ENCODE measurements at regions not wholly inside any gene's neighbourhood (a gene's known extent, or its start where the extent isn't known, plus 50 kb on each side); places are given as distances from the start of the nearest gene placed in this dataset.
"Not testable (repeated sequence)": the region's sequence is repeated elsewhere in the genome, so short reads cannot be mapped to it uniquely, and the experiment has no call there.

- no peak overlapping the region for H3K27ac ChIP-seq
- H3K27me3 ChIP-seq = no peaks in the 10 kb centered on the region
- H3K36me3 ChIP-seq = no peaks in the 10 kb centered on the region
- no peaks in the 10 kb centered on the region for H3K4me1 ChIP-seq
- H3K4me3 ChIP-seq = no peak overlapping the region
- DNase-seq (ENCODE audit: extremely low spot score in 2 of 2) = no peak
- H3K9me3 ChIP-seq = no peaks in the 10 kb centered on the region
- intact Hi-C loops (cut with DNase I) = no loop called here
- TF ChIP-seq POLR2A (IDR thresholded peaks at IDR 0.05) (no peak), POLR2AphosphoS5 (IDR thresholded peaks at IDR 0.05; ENCODE audit: insufficient read depth in 1 of 2, low read depth in 1 of 2) (no peak), CTCF (IDR thresholded peaks at IDR 0.05) (no peak)
Measured at GRCh38 chr1:184176058-184176457, 124.5 kb downstream of the TSEN15 start.

GRCh38 chr1:184181044-184181443, 129.5 kb downstream of the TSEN15 start:
- H3K4me3 ChIP-seq = no peak overlapping the region
- H3K4me1 ChIP-seq = no peaks in the 10 kb centered on the region
- H3K27ac ChIP-seq = no peak overlapping the region
- no peaks in the 10 kb centered on the region for H3K36me3 ChIP-seq
- no peak for TF ChIP-seq POLR2A (IDR thresholded peaks at IDR 0.05)
- no peak for TF ChIP-seq CTCF (IDR thresholded peaks at IDR 0.05)
- no peak for TF ChIP-seq POLR2AphosphoS5 (IDR thresholded peaks at IDR 0.05; ENCODE audit: insufficient read depth in 1 of 2, low read depth in 1 of 2)
- no peaks in the 10 kb centered on the region for H3K9me3 ChIP-seq
- no peak for DNase-seq (ENCODE audit: extremely low spot score in 2 of 2)
- intact Hi-C loops (cut with DNase I) = no loop called here
- no peaks in the 10 kb centered on the region for H3K27me3 ChIP-seq

GRCh38 chr1:184183919-184184318, 132.4 kb downstream of the TSEN15 start:
- H3K9me3 ChIP-seq = no peaks in the 10 kb centered on the region
- TF ChIP-seq POLR2A (IDR thresholded peaks at IDR 0.05) = no peak
- TF ChIP-seq POLR2AphosphoS5 (IDR thresholded peaks at IDR 0.05; ENCODE audit: insufficient read depth in 1 of 2, low read depth in 1 of 2) = no peak
- no peaks in the 10 kb centered on the region for H3K27me3 ChIP-seq
- no peak overlapping the region for H3K27ac ChIP-seq
- no peak overlapping the region for H3K4me3 ChIP-seq
- H3K4me1 ChIP-seq = no peaks in the 10 kb centered on the region
- no peak for DNase-seq (ENCODE audit: extremely low spot score in 2 of 2)
- intact Hi-C loops (cut with DNase I) = no loop called here
- no peaks in the 10 kb centered on the region for H3K36me3 ChIP-seq

- H3K4me1 ChIP-seq; DNase-seq (ENCODE audit: extremely low spot score in 2 of 2); intact Hi-C loops (cut with DNase I); H3K36me3 ChIP-seq; H3K9me3 ChIP-seq; H3K27ac ChIP-seq; H3K4me3 ChIP-seq; H3K27me3 ChIP-seq: not testable (repeated sequence)
Measured at GRCh38 chr1:184184614-184185013, 133.1 kb downstream of the TSEN15 start.

GRCh38 chr1:184185347-184185746, 133.8 kb downstream of the TSEN15 start:
- Histone ChIP-seq H3K27me3 (no peaks in the 10 kb centered on the region), H3K4me3 (no peak overlapping the region), H3K9me3 (no peaks in the 10 kb centered on the region), H3K4me1 (no peaks in the 10 kb centered on the region), H3K27ac (no peak overlapping the region), H3K36me3 (no peaks in the 10 kb centered on the region)
- TF ChIP-seq POLR2AphosphoS5 (IDR thresholded peaks at IDR 0.05; ENCODE audit: insufficient read depth in 1 of 2, low read depth in 1 of 2) (no peak), CTCF (IDR thresholded peaks at IDR 0.05) (no peak), POLR2A (IDR thresholded peaks at IDR 0.05) (no peak)
- intact Hi-C loops (cut with DNase I) = no loop called here
- DNase-seq (ENCODE audit: extremely low spot score in 2 of 2) = no peak

GRCh38 chr1:184186167-184186566, 134.6 kb downstream of the TSEN15 start:
- intact Hi-C loops (cut with DNase I) = no loop called here
- TF ChIP-seq POLR2AphosphoS5 (IDR thresholded peaks at IDR 0.05; ENCODE audit: insufficient read depth in 1 of 2, low read depth in 1 of 2) (no peak), CTCF (IDR thresholded peaks at IDR 0.05) (no peak), POLR2A (IDR thresholded peaks at IDR 0.05) (no peak)
- Histone ChIP-seq H3K4me3 (no peak overlapping the region), H3K4me1 (no peaks in the 10 kb centered on the region), H3K27me3 (no peaks in the 10 kb centered on the region), H3K36me3 (no peaks in the 10 kb centered on the region), H3K9me3 (no peaks in the 10 kb centered on the region), H3K27ac (no peak overlapping the region)
- DNase-seq (ENCODE audit: extremely low spot score in 2 of 2) = no peak

Measured in vagina (tissue), 2 donors.